HEK293 (cell line): ENCODE measurements at regions not wholly inside any gene's neighbourhood (a gene's known extent, or its start where the extent isn't known, plus 50 kb on each side); places are given as distances from the start of the nearest gene placed in this dataset.

Experiments used
- CTCF ChIP-seq: fragments of 450-650 bp; formaldehyde crosslinking; IDR thresholded peaks from 2 replicates; pipeline ENCODE4 v1.5.1; 2016; ENCODE audit warnings: missing biosample characterization, missing genetic modification characterization
- GLI2 ChIP-seq: fragments of 450-650 bp; formaldehyde crosslinking; IDR thresholded peaks from 2 replicates; pipeline ENCODE4; 2017; ENCODE audit warnings: missing biosample characterization, missing genetic modification characterization, low read depth, borderline replicate concordance
- HOXC10 ChIP-seq: sonication (generic); formaldehyde crosslinking; IDR thresholded peaks from 2 replicates; pipeline ENCODE4 v1.8.1; 2023; ENCODE audit warnings: mild to moderate bottlenecking, missing genetic modification reagents
- KLF1 ChIP-seq: fragments of 450-650 bp; formaldehyde crosslinking; IDR thresholded peaks from 2 replicates; pipeline ENCODE4 v1.5.1; 2016; ENCODE audit warnings: missing biosample characterization, missing genetic modification characterization
- KLF16 ChIP-seq: fragments of 450-650 bp; formaldehyde crosslinking; IDR thresholded peaks from 2 replicates; pipeline ENCODE4 v1.5.1; 2017; ENCODE audit warnings: missing biosample characterization, missing genetic modification characterization
- PRDM4 ChIP-seq: fragments of 450-650 bp; formaldehyde crosslinking; IDR thresholded peaks from 2 replicates; pipeline ENCODE4 v1.5.1; 2017; ENCODE audit warnings: missing biosample characterization, missing genetic modification characterization
- ZBTB49 ChIP-seq: fragments of 450-650 bp; formaldehyde crosslinking; IDR thresholded peaks from 2 replicates; pipeline ENCODE4 v1.5.1; 2016; ENCODE audit warnings: missing biosample characterization, missing genetic modification characterization, low read depth
- ZNF10 ChIP-seq: fragments of 450-650 bp; formaldehyde crosslinking; IDR thresholded peaks from 2 replicates; pipeline ENCODE4 v1.5.1; 2017; ENCODE audit warnings: missing biosample characterization, missing genetic modification characterization
- ZNF174 ChIP-seq: fragments of 450-650 bp; formaldehyde crosslinking; IDR thresholded peaks from 2 replicates; pipeline ENCODE4 v1.5.0; 2017; ENCODE audit warnings: missing biosample characterization, mild to moderate bottlenecking, missing genetic modification characterization
- ZNF280D ChIP-seq: fragments of 450-650 bp; formaldehyde crosslinking; IDR thresholded peaks from 2 replicates; pipeline ENCODE4 v1.5.1; 2016; ENCODE audit warnings: missing biosample characterization, missing genetic modification characterization
- ZNF398 ChIP-seq: fragments of 450-650 bp; formaldehyde crosslinking; IDR thresholded peaks from 2 replicates; pipeline ENCODE4 v1.5.1; 2017; ENCODE audit warnings: missing biosample characterization, missing genetic modification characterization
- ZNF561 ChIP-seq: fragments of 450-650 bp; IDR thresholded peaks from 2 replicates; pipeline ENCODE4 v1.5.1; 2018; ENCODE audit warnings: missing biosample characterization, missing genetic modification characterization, borderline replicate concordance
- ZNF580 ChIP-seq: fragments of 450-650 bp; formaldehyde crosslinking; IDR thresholded peaks from 2 replicates; pipeline ENCODE4 v1.5.1; 2016; ENCODE audit warnings: missing biosample characterization, missing genetic modification characterization

- no peak for TF ChIP-seq CTCF (tag by site-specific recombination)
- TF ChIP-seq ZNF280D (tag by site-specific recombination), result no peak
- TF ChIP-seq KLF1, result no peak
- TF ChIP-seq ZNF561, result no peak
- no peak for TF ChIP-seq ZBTB49 (tag by site-specific recombination)
- TF ChIP-seq ZNF398 (tag by site-specific recombination), result no peak
- no peak for TF ChIP-seq ZNF580
- no peak for TF ChIP-seq ZNF10 (tag by site-specific recombination)
- TF ChIP-seq PRDM4, result no peak
- no peak for TF ChIP-seq HOXC10
- no peak for TF ChIP-seq KLF16
- TF ChIP-seq GLI2 (tag by site-specific recombination), result no peak
- TF ChIP-seq ZNF174 (tag by site-specific recombination), result no peak
These were observed 602.1 kb downstream of the VGLL3 start for GRCh38 chr3:86388820-86389219.
